HepG2 (cell line): ENCODE measurements at regions not wholly inside any gene's neighbourhood (a gene's known extent, or its start where the extent isn't known, plus 50 kb on each side); places are given as distances from the start of the nearest gene placed in this dataset.

Source experiments
- AKAP8 ChIP-seq: sonication (generic); formaldehyde crosslinking; IDR thresholded peaks from 2 replicates; pipeline ENCODE4 v1.5.1; 2020; ENCODE audit warnings: mild to moderate bottlenecking, missing genetic modification reagents
- CHD4 ChIP-seq: fragments of 200-600 bp; sonication (generic); IDR thresholded peaks from 2 replicates; pipeline ENCODE4 v1.7.0; 2017; ENCODE audit warnings: mild to moderate bottlenecking, low read length, borderline replicate concordance
- HES4 ChIP-seq: sonication (generic); formaldehyde crosslinking; IDR thresholded peaks from 2 replicates; pipeline ENCODE4 v1.9.0; 2021; ENCODE audit warnings: mild to moderate bottlenecking, missing genetic modification reagents, borderline replicate concordance
- HMGXB4 ChIP-seq, 2 experiments: sonication (generic) in 1 of 2; formaldehyde crosslinking in 1 of 2; IDR thresholded peaks; 2 replicates each; pipeline versions ENCODE4 v1.4.0 to v1.6.1; 2018 to 2020; ENCODE audit warnings: missing genetic modification reagents in 2 of 2, borderline replicate concordance in 1 of 2, low read depth in 1 of 2, mild to moderate bottlenecking in 1 of 2, missing biosample characterization in 1 of 2
- KAT7 ChIP-seq: IDR thresholded peaks from 2 replicates; pipeline ENCODE4 v1.6.1; 2018; ENCODE audit warnings: borderline replicate concordance, missing compliant biosample characterization
- RBM39 ChIP-seq: fragments of 200-400 bp; formaldehyde crosslinking; IDR thresholded peaks from one replicate; pipeline ENCODE4 v1.6.1; 2018; ENCODE audit warnings: antibody characterized with exemption, mild to moderate bottlenecking, low read depth, low read length; ENCODE audit not compliant: poor library complexity, severe bottlenecking
- REPIN1 ChIP-seq: sonication (generic); formaldehyde crosslinking; IDR thresholded peaks from 2 replicates; pipeline ENCODE4 v1.8.0; 2022; ENCODE audit warnings: missing genetic modification reagents, low read depth, mild to moderate bottlenecking, borderline replicate concordance
- SALL2 ChIP-seq: sonication (generic); formaldehyde crosslinking; IDR thresholded peaks from 2 replicates; pipeline ENCODE4 v1.8.1; 2023; ENCODE audit warnings: mild to moderate bottlenecking, missing genetic modification reagents, inconsistent platforms
- SAP130 ChIP-seq: IDR thresholded peaks from 2 replicates; pipeline ENCODE4 v1.6.1; 2016; ENCODE audit warnings: low read depth
- SNAI1 ChIP-seq: sonication (generic); formaldehyde crosslinking; IDR thresholded peaks from 2 replicates; pipeline ENCODE4 v1.5.0; 2020; ENCODE audit warnings: mild to moderate bottlenecking, missing genetic modification reagents, borderline replicate concordance
- ZNF142 ChIP-seq: sonication (generic); formaldehyde crosslinking; IDR thresholded peaks from 2 replicates; pipeline ENCODE4 v1.4.0; 2020; ENCODE audit warnings: missing genetic modification reagents
- ZNF549 ChIP-seq: sonication (generic); formaldehyde crosslinking; IDR thresholded peaks from 2 replicates; pipeline ENCODE4 v1.5.0; 2020; ENCODE audit warnings: missing genetic modification reagents
- ZNF709 ChIP-seq: sonication (generic); formaldehyde crosslinking; IDR thresholded peaks from 2 replicates; pipeline ENCODE4 v1.5.0; 2020; ENCODE audit warnings: mild to moderate bottlenecking, missing genetic modification reagents
- ZNF724P ChIP-seq: sonication (generic); formaldehyde crosslinking; IDR thresholded peaks from 2 replicates; pipeline ENCODE4 v1.8.0; 2022; ENCODE audit warnings: missing genetic modification reagents, borderline replicate concordance
- ZSCAN30 ChIP-seq: sonication (generic); formaldehyde crosslinking; IDR thresholded peaks from 2 replicates; pipeline ENCODE4 v1.5.0; 2020; ENCODE audit warnings: mild to moderate bottlenecking, missing genetic modification reagents
- ZSCAN31 ChIP-seq: sonication (generic); formaldehyde crosslinking; IDR thresholded peaks from 2 replicates; pipeline ENCODE4 v1.5.0; 2020; ENCODE audit warnings: low read depth, mild to moderate bottlenecking, missing genetic modification reagents
- TF ChIP-seq, protein P1 (sequence below): sonication (generic); IDR thresholded peaks from 2 replicates; pipeline ENCODE4 v1.6.1; 2016; ENCODE audit warnings: low read depth, borderline replicate concordance

GRCh38 chr2:47309472-47309951 lies 59.6 kb upstream of the EPCAM start (continued):
- 0 out of 2 replicates have a peak, but pooled peaks have one; percentile 19 for TF ChIP-seq ZNF142 (CRISPR knock-in tag)
- TF ChIP-seq HES4: no peak
- TF ChIP-seq SNAI1 (CRISPR knock-in tag): 0 out of 2 replicates have a peak, but pooled peaks have one; percentile 8
- TF ChIP-seq KAT7 (CRISPR knock-in tag): peak; percentile 65; the same call in 1 of the 2 replicates
- TF ChIP-seq ZNF549 (CRISPR knock-in tag): 0 out of 2 replicates have a peak, but pooled peaks have one; percentile 27
- TF ChIP-seq HMGXB4 (CRISPR knock-in tag; IDR thresholded peaks at IDR 0.05; ENCODE audit: borderline replicate concordance in 1 of 2, low read depth in 1 of 2): 0 out of 4 replicates have a peak, but pooled peaks of 1 of the 2 experiments have one; percentile 45
- TF ChIP-seq ZSCAN31 (CRISPR knock-in tag): no peak
- TF ChIP-seq ZNF709 (CRISPR knock-in tag): 0 out of 2 replicates have a peak, but pooled peaks have one; percentile 31
- TF ChIP-seq AKAP8: peak; percentile 30; the same call in 1 of the 2 replicates
- TF ChIP-seq, protein P1, sequence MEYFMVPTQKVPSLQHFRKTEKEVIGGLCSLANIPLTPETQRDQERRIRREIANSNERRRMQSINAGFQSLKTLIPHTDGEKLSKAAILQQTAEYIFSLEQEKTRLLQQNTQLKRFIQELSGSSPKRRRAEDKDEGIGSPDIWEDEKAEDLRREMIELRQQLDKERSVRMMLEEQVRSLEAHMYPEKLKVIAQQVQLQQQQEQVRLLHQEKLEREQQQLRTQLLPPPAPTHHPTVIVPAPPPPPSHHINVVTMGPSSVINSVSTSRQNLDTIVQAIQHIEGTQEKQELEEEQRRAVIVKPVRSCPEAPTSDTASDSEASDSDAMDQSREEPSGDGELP: no peak
- TF ChIP-seq REPIN1 (CRISPR knock-in tag): no peak
- TF ChIP-seq ZNF724P: no peak
- no peak; the same call in 1 of the 2 replicates for TF ChIP-seq SALL2
- TF ChIP-seq CHD4: peak; percentile 26; the same call in 1 of the 2 replicates
- TF ChIP-seq ZSCAN30: 0 out of 2 replicates have a peak, but pooled peaks have one; percentile 82
- peak; percentile 10 for TF ChIP-seq RBM39
- peak; percentile 18; the same call in 1 of the 2 replicates for TF ChIP-seq SAP130 (CRISPR knock-in tag)
